GM21390 (cell line): ENCODE measurements at regions not wholly inside any gene's neighbourhood (a gene's known extent, or its start where the extent isn't known, plus 50 kb on each side); places are given as distances from the start of the nearest gene placed in this dataset.
"Not testable (repeated sequence)": the region's sequence is repeated elsewhere in the genome, so short reads cannot be mapped to it uniquely, and the experiment has no call there.

Experiments
- ATAC-seq: cut with Tn5 transposase; IDR thresholded peaks from one replicate; pipeline ENCODE4 v1.9.1; 2021; ENCODE audit not compliant: unreplicated experiment

- ATAC-seq, result no peak
Observed at GRCh38 chr16:59913666-59914065, 1179.5 kb upstream of the GOT2 start.

- no peak for ATAC-seq
Observed at GRCh38 chr16:59909262-59909661, 1175.1 kb upstream of the GOT2 start.

- no peak for ATAC-seq
Observed at GRCh38 chr16:59907611-59908010, 1173.5 kb upstream of the GOT2 start.

GRCh38 chr16:59905606-59906005 is 1171.5 kb upstream of the GOT2 start:
- no peak for ATAC-seq

- no peak for ATAC-seq
Observed at GRCh38 chr16:59905131-59905530, 1171.0 kb upstream of the GOT2 start.

GRCh38 chr16:59899940-59900339 is 1165.8 kb upstream of the GOT2 start:
- no peak for ATAC-seq

- ATAC-seq, result no peak
Observed at GRCh38 chr16:59892376-59892775, 1158.3 kb upstream of the GOT2 start.

- ATAC-seq, result no peak
Observed at GRCh38 chr16:59887856-59888255, 1153.7 kb upstream of the GOT2 start.

- ATAC-seq, result no peak
Observed at GRCh38 chr16:59886021-59886420, 1151.9 kb upstream of the GOT2 start.

GRCh38 chr16:59881376-59881775 is 1147.3 kb upstream of the GOT2 start:
- no peak for ATAC-seq

- ATAC-seq, result no peak
Observed at GRCh38 chr16:59880611-59881010, 1146.5 kb upstream of the GOT2 start.

- ATAC-seq, result no peak
Observed at GRCh38 chr16:59878999-59879398, 1144.9 kb upstream of the GOT2 start.

GRCh38 chr16:59878479-59878878 is 1144.4 kb upstream of the GOT2 start:
- ATAC-seq, result no peak

GRCh38 chr16:59864981-59865666 is 1131.0 kb upstream of the GOT2 start:
- no peak for ATAC-seq

GRCh38 chr16:59859676-59860402 is 1125.7 kb upstream of the GOT2 start:
- no peak for ATAC-seq

- ATAC-seq, result no peak
Observed at GRCh38 chr16:59854846-59855439, 1120.8 kb upstream of the GOT2 start.

GRCh38 chr16:59849716-59850115 is 1115.6 kb upstream of the GOT2 start:
- no peak for ATAC-seq

GRCh38 chr16:59848296-59848695 is 1114.2 kb upstream of the GOT2 start:
- no peak for ATAC-seq

- ATAC-seq, result no peak
Observed at GRCh38 chr16:59840169-59840568, 1106.1 kb upstream of the GOT2 start.

GRCh38 chr16:59826767-59827166 is 1092.7 kb upstream of the GOT2 start:
- no peak for ATAC-seq

- not testable (repeated sequence) for ATAC-seq
Observed at GRCh38 chr16:59809488-59809887, 1075.4 kb upstream of the GOT2 start.

- ATAC-seq, result no peak
Observed at GRCh38 chr16:59783191-59783590, 1049.1 kb upstream of the GOT2 start.
